AG09309 (cell line): ENCODE measurements at regions not wholly inside any gene's neighbourhood (a gene's known extent, or its start where the extent isn't known, plus 50 kb on each side); places are given as distances from the start of the nearest gene placed in this dataset.

ENCODE experiments used
- DNase-seq: peaks from one replicate; pipeline ENCODE4 v3.0.0-alpha.2; 2010; ENCODE audit warnings: low read depth
- H3K4me3 ChIP-seq: 2 replicates; pipeline ENCODE4 v1.5.1; 2011; ENCODE audit warnings: mild to moderate bottlenecking, low read depth, low read length, moderate library complexity; ENCODE audit not compliant: control insufficient read depth
- CTCF ChIP-seq: IDR thresholded peaks from 2 replicates; pipeline ENCODE4 v1.5.1; 2011; ENCODE audit warnings: mild to moderate bottlenecking, low read depth, low read length, inconsistent platforms; ENCODE audit not compliant: insufficient read depth, control insufficient read depth; ENCODE audit errors: missing control alignments

DNA sequence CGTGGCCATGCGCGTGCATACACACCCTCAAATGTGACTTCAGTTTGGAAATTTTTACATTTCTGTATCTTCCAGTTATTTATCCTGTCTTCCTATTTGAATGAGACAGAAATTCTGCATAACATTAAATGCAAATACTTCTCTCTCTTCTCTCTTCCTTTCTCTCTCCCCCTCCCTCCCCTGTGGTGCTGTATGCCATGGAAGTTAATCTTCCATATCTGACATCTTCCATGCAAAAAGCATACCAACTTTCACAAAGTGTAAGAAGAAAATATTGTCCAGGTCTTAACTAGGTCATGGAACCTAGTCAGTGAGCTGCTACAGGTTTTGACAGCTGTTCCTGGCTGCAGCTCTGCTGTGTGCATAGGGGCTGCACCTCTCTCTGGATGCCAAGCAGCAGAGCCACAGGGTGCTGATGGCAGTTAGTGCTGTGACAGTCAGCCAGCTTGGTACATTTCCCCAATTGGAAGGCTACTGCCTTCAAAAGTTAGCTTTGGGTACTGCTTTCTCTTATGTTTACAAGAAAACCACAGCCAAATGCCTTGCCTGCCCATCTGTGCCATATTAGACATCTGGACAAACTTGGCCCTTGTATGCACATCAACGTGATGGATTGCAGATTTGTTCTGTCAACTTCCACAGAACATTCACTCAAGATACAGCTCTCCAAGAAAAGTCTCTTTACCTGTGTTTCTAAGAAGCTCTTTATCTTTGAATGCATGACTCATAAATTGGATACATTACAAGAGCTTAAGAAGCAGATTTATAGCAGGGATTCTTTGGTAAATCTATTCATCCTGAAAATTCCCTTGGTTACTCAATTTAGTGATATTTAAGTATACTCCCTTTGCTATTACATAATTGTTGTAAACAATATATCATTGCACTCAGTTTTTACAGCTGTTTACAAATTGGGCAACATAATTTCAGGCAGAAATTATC is 623.8 kb downstream of the EPHA5 start:
- no peak for TF ChIP-seq CTCF
- DNase-seq: no peak
- H3K4me3 ChIP-seq: no peak overlapping the region

GRCh38 chr4:65033899-65034298 is 624.6 kb upstream of the TECRL start:
- no peak overlapping the region for H3K4me3 ChIP-seq
- no peak for TF ChIP-seq CTCF
- no peak for DNase-seq

GRCh38 chr4:65028592-65028991 is 619.3 kb upstream of the TECRL start:
- TF ChIP-seq CTCF: no peak
- no peak overlapping the region for H3K4me3 ChIP-seq
- DNase-seq: no peak

GRCh38 chr4:65023883-65024670 is 614.8 kb upstream of the TECRL start:
- H3K4me3 ChIP-seq: no peak overlapping the region
- DNase-seq: no peak
- no peak for TF ChIP-seq CTCF

DNA sequence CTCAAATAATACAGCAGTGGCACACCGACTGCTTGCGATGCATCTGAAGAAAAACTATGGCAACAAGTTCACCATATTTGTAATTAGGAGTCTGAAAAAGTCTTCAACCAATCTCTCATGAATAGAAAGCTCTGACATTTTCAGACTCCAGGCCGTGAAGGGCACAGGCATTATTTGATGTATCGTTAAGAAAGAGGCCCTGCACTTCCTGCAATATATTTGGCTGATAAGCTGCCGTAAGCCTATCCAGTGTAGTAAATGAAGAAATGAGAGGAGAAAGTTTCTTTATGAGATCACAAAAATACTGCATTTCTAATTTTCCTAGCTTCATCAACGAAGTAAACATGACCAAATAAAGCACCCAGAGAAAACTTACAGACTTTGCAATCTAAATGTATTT is 613.8 kb upstream of the TECRL start:
- DNase-seq: no peak
- no peak overlapping the region for H3K4me3 ChIP-seq
- no peak for TF ChIP-seq CTCF

- no peak for TF ChIP-seq CTCF
- DNase-seq: no peak
- H3K4me3 ChIP-seq: no peak overlapping the region
Observed at GRCh38 chr4:65021737-65022136, 612.5 kb upstream of the TECRL start.
